B cell (primary cell): ENCODE measurements at regions not wholly inside any gene's neighbourhood (a gene's known extent, or its start where the extent isn't known, plus 50 kb on each side); places are given as distances from the start of the nearest gene placed in this dataset.

Experiments used
- CTCF ChIP-seq: fragments of 200-600 bp; IDR thresholded peaks from one replicate; pipeline ENCODE4 v1.8.0; 2022; ENCODE audit warnings: antibody characterized with exemption, mild to moderate bottlenecking
- EZH2 ChIP-seq: IDR thresholded peaks from 2 replicates; pipeline ENCODE4 v1.6.1; 2012; ENCODE audit warnings: borderline replicate concordance, low read depth, mild to moderate bottlenecking, moderate library complexity, low read length; ENCODE audit not compliant: insufficient read depth, poor library complexity, severe bottlenecking

GRCh38 chr4:56226579-56226978 lies 160.7 kb downstream of the AASDH start:
- TF ChIP-seq CTCF (no peak), EZH2 (no peak)
